GM18508 (cell line): ENCODE measurements at regions not wholly inside any gene's neighbourhood (a gene's known extent, or its start where the extent isn't known, plus 50 kb on each side); places are given as distances from the start of the nearest gene placed in this dataset.

Source experiments
- ATAC-seq: cut with Tn5 transposase; IDR thresholded peaks from one replicate; pipeline ENCODE4 v1.9.1; 2021; ENCODE audit warnings: moderate number of reproducible peaks; ENCODE audit not compliant: insufficient read depth, unreplicated experiment

DNA sequence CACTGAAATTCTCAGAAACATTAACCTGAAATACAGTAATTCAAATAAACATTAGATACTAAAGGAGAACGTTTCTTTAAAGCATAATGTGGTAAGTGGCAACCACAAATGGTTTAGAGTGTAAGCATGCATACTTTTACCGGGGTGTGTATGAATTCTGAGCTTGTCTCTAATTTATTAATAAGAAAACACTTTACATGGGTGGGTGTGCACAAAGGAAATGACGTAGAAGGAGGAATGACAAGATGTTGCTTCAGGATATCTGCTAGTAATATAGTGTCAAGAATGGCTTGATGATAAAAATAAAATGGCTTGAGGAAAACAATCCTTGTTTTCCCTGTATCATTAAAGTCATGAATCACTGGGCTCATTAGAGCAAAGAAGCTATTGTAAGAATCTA is 92.5 kb downstream of the ARL4A start:
- no peak for ATAC-seq

DNA sequence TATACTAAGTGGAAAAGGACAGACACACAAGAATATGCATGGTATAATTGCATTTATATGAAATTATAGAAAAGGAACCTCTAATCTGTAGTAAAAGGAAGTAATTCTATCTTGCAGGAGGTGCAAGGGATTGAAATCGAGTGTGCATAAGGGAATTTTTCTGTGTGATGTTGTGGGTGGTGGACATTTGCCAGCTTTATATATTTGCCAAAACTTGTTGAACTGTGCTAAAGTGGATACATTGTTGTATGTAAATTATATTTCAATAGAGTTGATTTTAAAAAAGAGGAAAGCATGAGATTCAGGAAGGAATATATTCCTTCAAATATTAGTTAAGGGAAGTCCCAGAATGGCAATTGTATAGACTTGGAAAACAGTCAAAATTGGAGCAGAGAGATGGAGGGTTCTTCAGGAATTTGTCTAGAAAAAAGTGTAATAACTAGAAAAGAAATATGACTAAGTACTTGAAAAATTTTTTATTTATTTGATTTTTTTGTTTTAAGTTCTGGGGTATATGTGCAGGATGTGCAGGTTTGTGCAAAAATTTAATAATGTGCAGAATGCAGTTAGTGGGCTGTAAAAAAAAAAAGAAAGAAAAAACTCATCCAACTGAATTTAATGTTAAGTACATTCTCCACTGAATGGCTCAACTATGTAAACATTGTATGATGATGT is 96.1 kb downstream of the ARL4A start:
- no peak for ATAC-seq

- ATAC-seq = no peak
Observed at GRCh38 chr7:12785473-12785872, 98.0 kb downstream of the ARL4A start.

GRCh38 chr7:12786494-12786893 is 99.1 kb downstream of the ARL4A start:
- ATAC-seq = no peak

GRCh38 chr7:12788171-12788570 is 100.7 kb downstream of the ARL4A start:
- ATAC-seq = no peak

GRCh38 chr7:12788591-12788990 is 101.2 kb downstream of the ARL4A start:
- no peak for ATAC-seq

DNA sequence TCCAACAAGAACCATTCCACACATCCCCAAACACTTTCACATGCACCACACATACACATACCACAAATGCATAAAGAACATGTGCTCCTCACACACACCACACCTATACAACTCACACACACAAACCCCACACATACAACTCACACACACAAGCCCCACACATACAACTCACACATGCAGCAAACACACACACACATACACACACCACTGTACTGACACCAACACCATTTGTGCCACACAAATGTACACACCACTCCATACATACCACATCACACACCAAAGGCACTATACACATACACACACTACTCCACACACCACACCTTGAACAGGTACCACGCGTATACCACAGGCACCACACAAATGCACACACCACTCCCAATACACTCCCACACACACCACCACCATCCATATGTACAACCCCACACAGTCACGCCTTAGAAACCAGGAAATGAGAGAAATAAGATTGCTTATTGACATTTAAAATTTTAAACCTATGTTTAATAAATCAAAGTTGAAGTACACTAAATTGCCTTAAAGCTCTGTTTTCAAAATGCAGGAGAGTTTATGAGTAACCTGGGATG is 107.4 kb downstream of the ARL4A start:
- no peak for ATAC-seq

DNA sequence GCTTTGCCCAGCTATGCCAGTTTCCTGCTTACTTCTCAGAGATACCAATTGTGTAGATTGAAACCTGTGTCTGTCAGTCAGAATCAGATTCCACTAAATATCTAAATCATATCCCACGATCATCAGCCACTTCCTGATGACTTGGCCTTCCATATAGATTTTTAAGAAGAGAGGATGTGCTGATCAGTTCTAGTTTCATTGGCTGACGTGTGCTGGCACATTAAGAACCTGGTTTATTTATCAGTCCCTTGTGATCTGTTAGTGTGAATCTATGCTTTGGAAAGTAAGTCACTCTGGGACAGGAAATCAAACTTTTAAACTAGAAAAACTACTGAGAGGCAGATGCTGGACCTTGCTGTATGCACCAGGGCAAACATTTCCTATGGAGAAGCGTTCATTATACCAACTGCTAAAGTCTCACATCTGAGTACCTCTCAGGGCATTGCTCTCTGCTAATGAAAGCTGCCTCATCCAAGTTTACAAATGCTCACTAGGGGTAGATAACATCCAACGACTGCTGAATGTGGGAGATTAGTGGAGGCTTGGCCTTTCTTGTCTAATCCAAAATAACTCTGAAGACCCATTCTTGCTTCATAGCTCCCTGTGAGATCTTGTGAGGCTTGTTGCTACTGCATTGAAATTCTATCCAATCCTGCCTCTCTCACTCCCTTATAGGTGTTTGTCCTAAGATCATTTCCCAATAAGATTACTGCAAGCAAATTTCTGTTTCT is 109.1 kb downstream of the ARL4A start:
- ATAC-seq = no peak

- ATAC-seq = no peak
Observed at GRCh38 chr7:12800486-12800885, 113.1 kb downstream of the ARL4A start.

DNA sequence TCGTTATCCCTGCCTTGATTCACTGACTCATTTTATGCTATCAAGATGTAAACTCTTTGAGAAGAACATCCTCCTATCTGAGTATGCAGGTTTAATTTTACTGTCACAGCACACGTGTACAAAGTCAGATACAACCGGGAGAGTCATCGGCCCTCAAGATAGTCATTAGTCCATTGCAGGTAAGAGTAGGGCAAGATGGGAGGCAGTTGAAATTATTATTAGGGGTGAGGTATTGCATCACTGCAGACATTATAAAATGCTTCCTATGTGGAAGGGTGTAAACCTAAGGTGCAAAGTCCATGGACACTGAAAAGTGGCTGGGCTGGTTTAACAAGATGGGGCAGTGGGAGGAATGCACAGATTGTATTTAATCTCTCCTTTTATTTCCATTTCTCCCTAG is 113.7 kb downstream of the ARL4A start:
- no peak for ATAC-seq

- no peak for ATAC-seq
Observed at GRCh38 chr7:12802070-12802469, 114.6 kb downstream of the ARL4A start.

- no peak for ATAC-seq
Observed at GRCh38 chr7:12803542-12803941, 116.1 kb downstream of the ARL4A start.

GRCh38 chr7:12805518-12805928 is 118.1 kb downstream of the ARL4A start:
- ATAC-seq = no peak

DNA sequence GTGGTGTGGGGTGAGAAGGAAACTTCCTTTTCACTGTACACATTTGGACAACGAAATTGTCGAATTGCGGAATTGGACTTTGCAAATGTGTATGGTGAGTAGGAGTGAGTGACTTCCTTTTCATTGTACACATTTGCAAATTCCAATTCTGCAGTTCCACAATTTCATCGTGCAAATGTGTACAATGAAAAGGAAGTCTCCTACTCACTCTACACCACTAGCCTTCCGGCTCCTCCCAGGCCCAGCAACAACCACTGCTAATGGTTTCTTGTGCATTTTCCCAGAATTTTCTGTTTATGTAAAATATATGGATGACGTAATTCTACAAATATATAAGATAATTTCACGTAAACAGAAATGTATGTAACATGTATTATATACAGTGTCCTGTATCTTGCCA is 118.5 kb downstream of the ARL4A start:
- ATAC-seq = no peak

DNA sequence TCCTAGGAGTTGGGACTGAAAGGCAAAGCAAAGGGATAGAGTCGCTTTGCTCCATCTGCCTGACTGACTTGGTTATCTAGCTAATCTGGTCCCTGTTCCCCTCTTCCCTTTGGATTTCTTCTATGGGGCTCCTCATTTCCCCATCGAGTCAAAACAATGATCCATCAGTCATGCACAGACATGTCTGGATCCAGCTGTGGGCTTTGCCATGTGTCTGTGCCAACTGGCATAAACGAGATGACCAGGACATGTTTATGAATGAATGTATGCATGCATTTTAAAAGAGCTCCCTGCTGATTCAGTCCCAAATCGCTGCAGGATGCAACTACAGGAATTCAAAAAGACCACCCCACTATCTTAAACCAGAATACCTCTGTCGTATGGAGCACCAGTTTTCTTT is 122.0 kb downstream of the ARL4A start:
- ATAC-seq = no peak

DNA sequence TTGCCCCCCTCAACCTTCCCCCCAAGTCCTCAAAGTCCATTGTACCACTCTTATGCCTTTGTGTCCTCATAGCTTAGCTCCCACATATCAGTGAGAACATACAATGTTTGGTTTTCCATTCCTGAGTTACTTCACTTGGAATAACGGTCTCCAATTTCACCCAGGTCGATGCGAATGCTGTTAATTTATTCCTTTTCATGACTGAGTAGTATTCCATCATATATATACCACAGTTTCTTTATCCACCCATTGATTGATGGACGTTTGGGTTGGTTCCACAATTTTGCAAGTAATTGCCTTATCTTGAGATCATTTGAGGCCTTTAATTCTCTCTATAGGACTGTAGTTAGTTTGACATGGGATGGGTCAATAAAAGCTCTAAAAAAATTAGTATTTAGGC is 124.7 kb downstream of the ARL4A start:
- no peak for ATAC-seq

- ATAC-seq = no peak
Observed at GRCh38 chr7:12814107-12814506, 126.7 kb downstream of the ARL4A start.

DNA sequence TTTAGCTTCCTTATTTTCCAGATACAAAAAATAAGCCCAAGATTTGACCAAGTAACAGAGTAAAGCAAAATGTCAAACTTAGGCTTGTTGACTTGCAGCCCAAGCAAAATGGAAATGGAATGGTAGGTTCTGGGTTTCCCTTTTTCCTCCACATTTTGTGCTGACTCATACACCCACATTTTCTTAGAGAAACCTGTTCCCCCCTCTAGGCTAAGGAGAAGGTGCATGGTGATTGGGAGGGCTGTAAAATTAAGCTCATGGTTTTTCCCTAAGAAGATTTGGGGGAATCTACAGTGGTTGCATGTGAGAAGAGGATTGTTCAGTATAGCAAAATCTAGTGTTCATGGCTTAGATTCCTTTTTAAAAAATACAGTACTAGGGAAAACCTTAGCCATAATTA is 127.4 kb downstream of the ARL4A start:
- no peak for ATAC-seq

DNA sequence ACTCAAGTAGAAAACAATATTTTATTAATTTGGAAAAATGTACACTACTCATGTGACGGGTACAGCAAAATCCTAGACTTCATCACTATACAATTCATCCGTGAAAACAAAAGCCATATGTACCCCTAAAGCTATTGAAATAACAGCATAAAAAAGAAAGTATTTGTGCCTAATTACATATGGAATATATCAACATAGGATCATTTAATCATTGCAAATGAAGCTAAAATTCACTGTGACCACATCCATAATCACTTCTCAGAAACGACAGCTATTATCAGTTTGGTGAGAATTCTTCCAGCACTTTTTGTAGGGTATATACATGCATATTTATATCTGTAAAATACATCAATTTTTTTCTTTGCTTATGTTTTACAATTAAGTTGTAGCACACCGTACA is 128.0 kb downstream of the ARL4A start:
- ATAC-seq = no peak

- no peak for ATAC-seq
Observed at GRCh38 chr7:12815871-12816270, 128.4 kb downstream of the ARL4A start.

DNA sequence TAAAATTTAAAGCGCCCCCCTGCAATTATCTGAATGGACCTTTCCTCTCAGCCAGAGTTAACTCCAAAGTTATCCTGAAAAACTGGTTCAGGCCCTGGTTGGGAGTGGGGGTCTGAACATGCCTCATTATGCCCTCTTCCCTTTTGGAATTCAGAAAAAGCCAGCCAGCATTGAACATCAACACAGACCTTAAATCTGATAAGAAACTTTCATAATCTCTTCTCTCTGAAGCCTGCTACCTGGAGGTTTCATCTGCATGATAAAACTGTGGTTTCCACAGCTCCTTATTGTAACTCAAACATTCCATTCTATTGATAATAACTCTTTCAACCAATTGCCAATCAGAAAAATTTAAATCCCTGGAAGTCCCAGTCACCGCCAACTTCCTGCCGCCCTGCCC is 133.3 kb downstream of the ARL4A start:
- no peak for ATAC-seq

DNA sequence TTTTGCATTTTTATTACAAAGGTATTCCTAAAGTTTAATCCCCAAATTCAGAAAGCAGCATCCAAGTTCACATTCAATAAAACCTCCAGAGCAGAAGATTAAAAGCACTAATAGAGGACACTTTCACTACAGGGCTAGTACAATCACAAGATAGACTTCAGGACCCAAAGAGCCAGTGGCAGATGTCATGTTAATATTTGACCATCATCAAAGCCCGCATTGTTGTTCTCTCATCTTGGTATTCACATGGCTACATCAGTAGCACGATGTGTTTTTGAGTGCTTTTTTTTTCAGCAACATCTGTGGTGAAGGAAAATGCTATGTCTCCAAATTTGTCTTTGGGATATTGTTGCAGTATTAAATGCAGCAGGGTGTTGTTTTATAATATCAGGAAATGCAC is 134.3 kb downstream of the ARL4A start:
- no peak for ATAC-seq
